ENCODE measurements at regions not wholly inside any gene's neighbourhood (a gene's known extent, or its start where the extent isn't known, plus 50 kb on each side); places are given as distances from the start of the nearest gene placed in this dataset.
"Not testable (repeated sequence)": the region's sequence is repeated elsewhere in the genome, so short reads cannot be mapped to it uniquely, and the experiment has no call there.

DNA sequence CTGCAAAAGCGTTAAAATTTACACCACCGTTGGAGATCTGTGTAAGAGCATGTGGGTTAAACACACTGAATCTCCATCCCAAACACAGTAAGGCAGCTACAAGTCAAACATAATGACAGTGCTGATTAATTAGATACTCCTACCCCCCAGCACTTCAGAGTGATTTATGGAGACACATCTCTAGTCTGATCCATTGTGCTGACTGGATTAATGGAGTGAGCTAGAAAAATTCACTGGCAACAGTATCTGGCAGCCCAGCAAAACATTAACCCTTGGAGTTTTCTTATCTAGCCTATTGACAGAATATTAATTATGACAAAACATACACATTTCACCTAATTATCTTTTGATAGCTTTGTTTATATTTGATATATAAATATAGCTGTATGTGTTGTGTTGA lies 188.6 kb upstream of the ISL1 start:
- H3K27me3 ChIP-seq (replicated peaks) = no peaks in the 10 kb centered on the region
- H3K27ac ChIP-seq = no peak overlapping the region
- no peaks in the 10 kb centered on the region for H3K4me1 ChIP-seq (replicated peaks)
- no peak overlapping the region for H3K4me3 ChIP-seq
- no peaks in the 10 kb centered on the region for H3K36me3 ChIP-seq
- DNase-seq (ENCODE audit: low read depth in 1 of 2, low spot score in 2 of 2) = no peak
- no peaks in the 10 kb centered on the region for H3K9me3 ChIP-seq (replicated peaks)

GRCh38 chr5:51201024-51201423 lies 182.2 kb upstream of the ISL1 start:
- Histone ChIP-seq H3K27ac (no peak overlapping the region), H3K4me3 (no peak overlapping the region), H3K36me3 (no peaks in the 10 kb centered on the region), H3K4me1 (replicated peaks) (no peaks in the 10 kb centered on the region), H3K9me3 (replicated peaks) (no peaks in the 10 kb centered on the region), H3K27me3 (replicated peaks) (no peaks in the 10 kb centered on the region)
- no peak for DNase-seq (ENCODE audit: low read depth in 1 of 2, low spot score in 2 of 2)

DNA sequence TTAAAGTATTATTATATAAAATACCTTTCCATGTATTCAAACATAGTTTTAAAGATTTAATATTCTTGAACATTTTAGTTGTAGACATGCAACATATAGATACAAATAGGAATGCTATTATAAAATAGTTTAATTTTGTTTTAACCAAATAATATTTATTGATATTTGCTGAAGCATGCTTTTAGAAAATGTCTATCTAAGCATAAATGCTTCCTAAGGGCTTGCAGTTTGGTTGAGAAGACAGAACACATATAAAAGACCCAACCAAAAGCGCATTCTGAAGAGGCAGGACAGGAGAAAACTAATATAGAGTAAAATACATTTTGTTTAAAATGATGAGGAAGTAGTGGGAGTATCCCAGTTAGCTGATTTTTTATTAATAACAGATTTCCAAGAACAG lies 181.5 kb upstream of the ISL1 start:
- no peak overlapping the region for H3K4me3 ChIP-seq
- no peaks in the 10 kb centered on the region for H3K9me3 ChIP-seq (replicated peaks)
- H3K36me3 ChIP-seq = no peaks in the 10 kb centered on the region
- H3K27ac ChIP-seq = no peak overlapping the region
- H3K4me1 ChIP-seq (replicated peaks) = no peaks in the 10 kb centered on the region
- DNase-seq (ENCODE audit: low read depth in 1 of 2, low spot score in 2 of 2) = no peak
- no peaks in the 10 kb centered on the region for H3K27me3 ChIP-seq (replicated peaks)

DNA sequence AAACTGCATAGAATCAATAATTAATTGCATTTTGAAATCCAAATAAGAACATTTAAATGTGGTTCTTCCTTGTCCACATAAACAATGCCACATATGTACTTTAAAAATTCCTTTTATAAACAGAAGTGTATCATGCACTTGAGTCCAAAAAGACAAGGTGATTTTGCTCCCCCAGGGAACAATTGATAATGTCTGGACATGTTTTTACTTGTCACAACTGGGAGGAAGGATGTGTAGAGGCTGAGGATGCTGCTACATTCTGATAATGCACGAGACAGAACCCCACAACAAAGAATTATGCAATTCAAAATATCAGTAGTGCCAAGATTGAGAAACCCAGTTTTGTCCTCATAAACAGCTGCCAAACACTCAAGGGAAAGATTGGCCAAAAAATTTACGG lies 181.1 kb upstream of the ISL1 start:
- no peak for DNase-seq (ENCODE audit: low read depth in 1 of 2, low spot score in 2 of 2)
- H3K36me3 ChIP-seq = no peaks in the 10 kb centered on the region
- no peak overlapping the region for H3K27ac ChIP-seq
- H3K4me1 ChIP-seq (replicated peaks) = no peaks in the 10 kb centered on the region
- no peaks in the 10 kb centered on the region for H3K27me3 ChIP-seq (replicated peaks)
- no peaks in the 10 kb centered on the region for H3K9me3 ChIP-seq (replicated peaks)
- H3K4me3 ChIP-seq = no peak overlapping the region

- H3K27me3 ChIP-seq (replicated peaks) = no peaks in the 10 kb centered on the region
- no peaks in the 10 kb centered on the region for H3K4me1 ChIP-seq (replicated peaks)
- no peak overlapping the region for H3K4me3 ChIP-seq
- H3K27ac ChIP-seq = no peak overlapping the region
- no peaks in the 10 kb centered on the region for H3K9me3 ChIP-seq (replicated peaks)
- DNase-seq (ENCODE audit: low read depth in 1 of 2, low spot score in 2 of 2) = no peak
- no peaks in the 10 kb centered on the region for H3K36me3 ChIP-seq
These were observed 179.7 kb upstream of the ISL1 start for GRCh38 chr5:51203598-51203997.

DNA sequence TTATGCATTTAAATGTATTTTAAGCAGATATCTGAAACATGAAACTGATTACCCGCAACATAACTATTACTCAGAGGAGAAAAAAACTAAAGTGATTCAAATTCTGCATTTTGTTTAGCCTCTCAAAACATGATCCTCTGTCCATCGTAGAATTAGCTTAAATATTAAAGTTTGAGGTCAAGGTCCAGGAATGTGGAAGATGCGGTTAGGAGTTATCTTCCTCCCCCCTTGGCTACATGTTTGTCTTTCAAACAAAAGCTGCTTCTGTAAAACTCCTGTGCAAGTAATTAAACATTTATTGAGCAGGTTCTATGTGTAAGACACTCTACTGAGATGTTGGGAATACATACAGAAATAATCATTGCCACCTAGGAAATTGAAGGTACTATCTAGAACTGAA lies 175.0 kb upstream of the ISL1 start:
- Histone ChIP-seq H3K27me3 (replicated peaks) (no peaks in the 10 kb centered on the region), H3K4me3 (no peak overlapping the region), H3K4me1 (replicated peaks) (no peaks in the 10 kb centered on the region), H3K27ac (no peak overlapping the region), H3K36me3 (no peaks in the 10 kb centered on the region), H3K9me3 (replicated peaks) (no peaks in the 10 kb centered on the region)
- no peak for DNase-seq (ENCODE audit: low read depth in 1 of 2, low spot score in 2 of 2)

DNA sequence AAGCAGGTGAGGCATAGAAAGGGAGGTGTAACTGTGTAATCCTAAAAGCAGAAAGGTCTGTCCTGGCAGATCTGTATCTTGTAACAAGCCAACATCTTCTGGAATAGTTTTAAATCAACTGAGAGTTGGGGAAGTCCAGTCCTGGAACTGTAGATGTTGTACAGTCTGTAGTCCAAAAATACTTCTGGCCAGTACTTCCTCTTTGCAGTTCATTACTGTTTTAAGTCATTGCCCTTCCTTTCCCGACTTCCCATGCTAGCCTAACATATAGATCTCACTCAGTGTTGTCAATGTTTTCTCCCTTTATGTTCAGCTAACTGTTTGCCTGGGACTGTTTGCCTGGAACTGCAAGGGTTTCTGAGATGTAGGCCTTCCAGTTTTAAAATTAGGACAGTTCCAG lies 168.5 kb upstream of the ISL1 start:
- H3K27me3 ChIP-seq (replicated peaks) = no peaks in the 10 kb centered on the region
- H3K27ac ChIP-seq = no peak overlapping the region
- no peak overlapping the region for H3K4me3 ChIP-seq
- H3K36me3 ChIP-seq = no peaks in the 10 kb centered on the region
- DNase-seq (ENCODE audit: low read depth in 1 of 2, low spot score in 2 of 2) = no peak
- no peaks in the 10 kb centered on the region for H3K4me1 ChIP-seq (replicated peaks)
- H3K9me3 ChIP-seq (replicated peaks) = no peaks in the 10 kb centered on the region

GRCh38 chr5:51225789-51226742 lies 157.2 kb upstream of the ISL1 start:
- H3K4me3 ChIP-seq = no peak overlapping the region
- H3K36me3 ChIP-seq = no peaks in the 10 kb centered on the region
- DNase-seq (ENCODE audit: low read depth in 1 of 2, low spot score in 2 of 2) = no peak
- H3K27me3 ChIP-seq (replicated peaks) = no peaks in the 10 kb centered on the region
- no peaks in the 10 kb centered on the region for H3K4me1 ChIP-seq (replicated peaks)
- no peaks in the 10 kb centered on the region for H3K9me3 ChIP-seq (replicated peaks)
- H3K27ac ChIP-seq = no peak overlapping the region

DNA sequence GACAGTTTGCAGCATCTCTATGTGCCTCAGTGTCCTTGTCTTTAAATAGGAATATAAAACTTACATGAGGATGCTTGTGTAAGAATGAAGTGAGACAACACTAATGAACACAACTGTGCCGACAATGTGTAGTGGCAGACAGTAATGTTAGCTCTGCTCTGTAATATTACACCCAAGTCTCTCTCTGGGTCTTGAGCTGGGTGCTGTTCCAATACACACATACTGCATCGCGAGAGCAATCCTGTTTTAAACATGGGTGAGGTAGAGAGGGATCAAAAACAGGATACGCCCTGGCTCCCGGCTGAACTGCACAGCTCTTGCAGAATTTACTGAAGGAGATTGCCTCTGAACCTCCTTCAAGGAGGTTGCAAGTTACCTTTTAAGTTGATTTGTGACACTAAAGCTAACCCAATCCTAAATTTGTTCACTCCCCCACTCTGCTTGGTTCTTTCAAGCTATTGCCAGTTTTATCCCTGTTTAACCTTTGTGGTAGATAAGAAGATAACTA lies 155.2 kb upstream of the ISL1 start:
- no peak overlapping the region for H3K27ac ChIP-seq
- H3K4me3 ChIP-seq = no peak overlapping the region
- no peaks in the 10 kb centered on the region for H3K9me3 ChIP-seq (replicated peaks)
- no peaks in the 10 kb centered on the region for H3K4me1 ChIP-seq (replicated peaks)
- H3K27me3 ChIP-seq (replicated peaks) = no peaks in the 10 kb centered on the region
- DNase-seq (ENCODE audit: low read depth in 1 of 2, low spot score in 2 of 2) = no peak
- no peaks in the 10 kb centered on the region for H3K36me3 ChIP-seq

DNA sequence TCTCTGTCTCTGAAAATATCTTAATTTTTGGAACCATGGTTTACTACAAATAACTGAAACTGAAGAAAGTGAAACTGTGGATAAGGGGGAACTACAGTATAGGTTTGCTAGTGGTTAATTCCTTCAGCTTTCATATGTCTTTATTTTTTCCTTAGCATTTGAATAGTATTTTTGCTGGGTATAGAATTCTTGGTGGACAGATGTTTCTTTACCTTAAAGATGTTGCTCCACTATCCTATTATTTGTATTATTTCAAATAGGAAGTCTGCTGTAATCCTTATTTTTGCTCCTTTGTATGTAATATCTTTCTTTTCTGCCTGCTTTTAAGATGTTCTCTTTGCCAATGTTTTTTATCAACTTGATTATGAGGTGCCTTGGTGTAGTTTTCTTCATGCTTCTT lies 152.9 kb upstream of the ISL1 start:
- Histone ChIP-seq H3K27me3 (replicated peaks) (no peaks in the 10 kb centered on the region), H3K4me3 (no peak overlapping the region), H3K4me1 (replicated peaks) (no peaks in the 10 kb centered on the region), H3K9me3 (replicated peaks) (no peaks in the 10 kb centered on the region), H3K36me3 (no peaks in the 10 kb centered on the region), H3K27ac (no peak overlapping the region)
- no peak for DNase-seq (ENCODE audit: low read depth in 1 of 2, low spot score in 2 of 2)

- H3K4me3 ChIP-seq = no peak overlapping the region
- DNase-seq (ENCODE audit: low read depth in 1 of 2, low spot score in 2 of 2) = no peak
- H3K4me1 ChIP-seq (replicated peaks) = no peaks in the 10 kb centered on the region
- H3K9me3 ChIP-seq (replicated peaks) = no peaks in the 10 kb centered on the region
- H3K36me3 ChIP-seq = no peaks in the 10 kb centered on the region
- H3K27ac ChIP-seq = no peak overlapping the region
- no peaks in the 10 kb centered on the region for H3K27me3 ChIP-seq (replicated peaks)
These were observed 140.8 kb upstream of the ISL1 start for GRCh38 chr5:51242456-51242855.

GRCh38 chr5:51250957-51251356 lies 132.3 kb upstream of the ISL1 start:
- H3K4me1 ChIP-seq (replicated peaks); H3K36me3 ChIP-seq; H3K4me3 ChIP-seq; H3K27ac ChIP-seq; H3K9me3 ChIP-seq (replicated peaks); DNase-seq (ENCODE audit: low read depth in 1 of 2, low spot score in 2 of 2); H3K27me3 ChIP-seq (replicated peaks): not testable (repeated sequence)

- Histone ChIP-seq H3K4me3 (no peak overlapping the region), H3K9me3 (replicated peaks) (no peaks in the 10 kb centered on the region)
These were observed 112.0 kb upstream of the ISL1 start for GRCh38 chr5:51271261-51271660.

GRCh38 chr5:51273021-51273420 lies 110.2 kb upstream of the ISL1 start:
- Histone ChIP-seq H3K4me3 (no peak overlapping the region), H3K36me3 (no peaks in the 10 kb centered on the region), H3K4me1 (replicated peaks) (no peaks in the 10 kb centered on the region), H3K9me3 (replicated peaks) (no peaks in the 10 kb centered on the region), H3K27ac (no peak overlapping the region), H3K27me3 (replicated peaks) (no peaks in the 10 kb centered on the region)
- no peak for DNase-seq (ENCODE audit: low read depth in 1 of 2, low spot score in 2 of 2)

More at GRCh38 chr5:51271261-51271660, 112.0 kb upstream of the ISL1 start:
- no peak for DNase-seq (ENCODE audit: low read depth in 1 of 2, low spot score in 2 of 2)
- H3K36me3 ChIP-seq = no peaks in the 10 kb centered on the region
- no peaks in the 10 kb centered on the region for H3K4me1 ChIP-seq (replicated peaks)
- H3K27ac ChIP-seq = no peak overlapping the region
- H3K27me3 ChIP-seq (replicated peaks) = no peaks in the 10 kb centered on the region; the same call in 1 of the 2 replicates
